ENCODE measurements at regions not wholly inside any gene's neighbourhood (a gene's known extent, or its start where the extent isn't known, plus 50 kb on each side); places are given as distances from the start of the nearest gene placed in this dataset.

DNA sequence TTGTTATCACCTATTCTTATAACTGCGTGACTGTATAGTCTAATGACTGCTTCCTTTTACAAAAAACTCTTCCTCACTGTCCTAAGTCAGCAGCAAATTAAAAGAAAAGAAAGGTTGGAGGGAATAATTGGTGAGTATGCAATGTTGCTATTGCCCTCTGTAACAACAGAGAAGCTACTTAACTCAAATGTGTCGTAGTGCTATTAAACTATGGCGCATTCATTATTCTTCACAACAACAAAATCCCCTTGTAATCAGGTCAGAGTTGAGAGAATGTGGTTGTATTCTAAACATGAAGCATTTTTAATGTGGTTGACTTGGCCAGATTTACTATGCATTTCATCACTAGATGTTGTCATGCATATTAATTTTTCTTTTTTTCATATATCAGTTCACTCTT is 897.8 kb upstream of the PHF14 start:
- dilution Hi-C loops (cut with HindIII; ENCODE audit: low sequenced_read_pairs, unreplicated experiment) (no loop called here), in situ Hi-C loops (cut with MboI; ENCODE audit: low sequenced_read_pairs) (no loop called here), intact Hi-C loops (cut with micrococcal nuclease) (no loop called here)
- ChIA-PET CTCF (no interaction called here), POLR2A (ENCODE audit: unreplicated experiment) (no interaction called here)
- H2AK5ac ChIP-seq (ENCODE audit: low read depth, low read length) = no peak overlapping the region
- no peak overlapping the region for H3K14ac ChIP-seq (replicated peaks; ENCODE audit: low read depth, low read length)
- no peak for TF ChIP-seq MXI1 (IDR thresholded peaks at IDR 0.05; ENCODE audit: borderline replicate concordance, low read depth, low read length)
- no peak for TF ChIP-seq FOS (IDR thresholded peaks at IDR 0.05; ENCODE audit: low read depth, low read length)
- no peak for TF ChIP-seq NFE2L2 (IDR thresholded peaks at IDR 0.05; ENCODE audit: low read depth, low read length)
- TF ChIP-seq MAZ (IDR thresholded peaks at IDR 0.05; ENCODE audit: borderline replicate concordance, low read depth, low read length) = no peak
- TF ChIP-seq SMC3 (IDR thresholded peaks at IDR 0.05; ENCODE audit: low read depth, low read length) = no peak
- TF ChIP-seq, protein P1, sequence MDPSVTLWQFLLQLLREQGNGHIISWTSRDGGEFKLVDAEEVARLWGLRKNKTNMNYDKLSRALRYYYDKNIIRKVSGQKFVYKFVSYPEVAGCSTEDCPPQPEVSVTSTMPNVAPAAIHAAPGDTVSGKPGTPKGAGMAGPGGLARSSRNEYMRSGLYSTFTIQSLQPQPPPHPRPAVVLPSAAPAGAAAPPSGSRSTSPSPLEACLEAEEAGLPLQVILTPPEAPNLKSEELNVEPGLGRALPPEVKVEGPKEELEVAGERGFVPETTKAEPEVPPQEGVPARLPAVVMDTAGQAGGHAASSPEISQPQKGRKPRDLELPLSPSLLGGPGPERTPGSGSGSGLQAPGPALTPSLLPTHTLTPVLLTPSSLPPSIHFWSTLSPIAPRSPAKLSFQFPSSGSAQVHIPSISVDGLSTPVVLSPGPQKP (IDR thresholded peaks at IDR 0.05; ENCODE audit: borderline replicate concordance, low read depth, low read length) = no peak
- TF ChIP-seq CEBPB (IDR thresholded peaks at IDR 0.05; ENCODE audit: low read depth, low read length) = no peak
- no peak for TF ChIP-seq MAFK (IDR thresholded peaks at IDR 0.05; ENCODE audit: low read depth, low read length)
- TF ChIP-seq, protein P2, sequence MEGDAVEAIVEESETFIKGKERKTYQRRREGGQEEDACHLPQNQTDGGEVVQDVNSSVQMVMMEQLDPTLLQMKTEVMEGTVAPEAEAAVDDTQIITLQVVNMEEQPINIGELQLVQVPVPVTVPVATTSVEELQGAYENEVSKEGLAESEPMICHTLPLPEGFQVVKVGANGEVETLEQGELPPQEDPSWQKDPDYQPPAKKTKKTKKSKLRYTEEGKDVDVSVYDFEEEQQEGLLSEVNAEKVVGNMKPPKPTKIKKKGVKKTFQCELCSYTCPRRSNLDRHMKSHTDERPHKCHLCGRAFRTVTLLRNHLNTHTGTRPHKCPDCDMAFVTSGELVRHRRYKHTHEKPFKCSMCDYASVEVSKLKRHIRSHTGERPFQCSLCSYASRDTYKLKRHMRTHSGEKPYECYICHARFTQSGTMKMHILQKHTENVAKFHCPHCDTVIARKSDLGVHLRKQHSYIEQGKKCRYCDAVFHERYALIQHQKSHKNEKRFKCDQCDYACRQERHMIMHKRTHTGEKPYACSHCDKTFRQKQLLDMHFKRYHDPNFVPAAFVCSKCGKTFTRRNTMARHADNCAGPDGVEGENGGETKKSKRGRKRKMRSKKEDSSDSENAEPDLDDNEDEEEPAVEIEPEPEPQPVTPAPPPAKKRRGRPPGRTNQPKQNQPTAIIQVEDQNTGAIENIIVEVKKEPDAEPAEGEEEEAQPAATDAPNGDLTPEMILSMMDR (conservative IDR thresholded peaks at IDR 0.05; ENCODE audit: low read depth, low read length) = no peak
- H4K91ac ChIP-seq (ENCODE audit: insufficient read depth, low read depth, low read length) = no peak overlapping the region
- no peak overlapping the region for H3K4me2 ChIP-seq (ENCODE audit: low read depth, low read length)
- H2AK9ac ChIP-seq (replicated peaks; ENCODE audit: low read depth, low read length, poor library complexity) = no peak overlapping the region
- no peaks in the 10 kb centered on the region for H4K20me1 ChIP-seq (ENCODE audit: insufficient read depth, low read length)
- no peak overlapping the region for H4K8ac ChIP-seq (ENCODE audit: low read depth in 2 of 2, low read length in 2 of 2)
- ATAC-seq (ENCODE audit: low read depth) (no peak), DNase-seq (no peak)
- H3K4ac ChIP-seq (ENCODE audit: low read depth, low read length) = no peak overlapping the region
- no peak overlapping the region for H3K56ac ChIP-seq (ENCODE audit: extremely low read depth, insufficient read depth, low read length)
- H2BK15ac ChIP-seq (ENCODE audit: low read depth, low read length) = no peak overlapping the region
- H3K4me1 ChIP-seq (ENCODE audit: control insufficient read depth, insufficient read depth, low read length) = no peaks in the 10 kb centered on the region
- no peak overlapping the region for H2AFZ ChIP-seq (replicated peaks; ENCODE audit: low read length, poor library complexity)
- no peak overlapping the region for H3K23ac ChIP-seq (ENCODE audit: low read depth, low read length)
- H3K9ac ChIP-seq (ENCODE audit: low read depth, low read length) = no peak overlapping the region
- H3K27ac ChIP-seq (ENCODE audit: insufficient read depth, low read length) = no peak overlapping the region
- no peaks in the 10 kb centered on the region for H3K27me3 ChIP-seq (ENCODE audit: control insufficient read depth, insufficient read depth, low read length)
- WGBS, 2 experiments (ENCODE audit: extremely low coverage in 2 of 2, insufficient read length in 1 of 2) = no CpG with 5 or more reads among the region's 3 CpGs
- H3K18ac ChIP-seq (ENCODE audit: low read depth, low read length) = no peak overlapping the region
- no peak overlapping the region for H2BK5ac ChIP-seq (ENCODE audit: low read depth, low read length, poor library complexity, severe bottlenecking)
- BruUV-seq (replicated peaks) = no TSS peak
- H2BK20ac ChIP-seq (ENCODE audit: low read depth, low read length) = no peak overlapping the region
- H4K5ac ChIP-seq (ENCODE audit: low read depth, low read length) = no peak overlapping the region
- peaks cover 10% of the 10 kb centered on the region for H3K9me3 ChIP-seq (ENCODE audit: control insufficient read depth, insufficient read depth, low read length)
- no peaks in the 10 kb centered on the region for H3K36me3 ChIP-seq (ENCODE audit: control insufficient read depth, insufficient read depth, low read length)
- no peaks in the 10 kb centered on the region for H3K9me1 ChIP-seq (ENCODE audit: insufficient read depth, low read length)
- H3K4me3 ChIP-seq (ENCODE audit: insufficient read depth, low read depth, low read length) = no peak overlapping the region
- no peak overlapping the region for H2BK120ac ChIP-seq (ENCODE audit: low read depth, low read length)
- H3K79me1 ChIP-seq (ENCODE audit: low read depth in 1 of 2, low read length in 2 of 2) = no peaks in the 10 kb centered on the region

Data from IMR-90 (cell line).